ENCODE measurements at regions not wholly inside any gene's neighbourhood (a gene's known extent, or its start where the extent isn't known, plus 50 kb on each side); places are given as distances from the start of the nearest gene placed in this dataset.

GRCh38 chr18:45335282-45336043 is 279.8 kb upstream of the SLC14A2 start:
- TF ChIP-seq POLR2A (IDR thresholded peaks at IDR 0.05) (no peak), CTCF (IDR thresholded peaks at IDR 0.05) (no peak)

Measured in breast epithelium (tissue), 3 donors.